ENCODE measurements at regions not wholly inside any gene's neighbourhood (a gene's known extent, or its start where the extent isn't known, plus 50 kb on each side); places are given as distances from the start of the nearest gene placed in this dataset.
"Not testable (repeated sequence)": the region's sequence is repeated elsewhere in the genome, so short reads cannot be mapped to it uniquely, and the experiment has no call there.

DNA sequence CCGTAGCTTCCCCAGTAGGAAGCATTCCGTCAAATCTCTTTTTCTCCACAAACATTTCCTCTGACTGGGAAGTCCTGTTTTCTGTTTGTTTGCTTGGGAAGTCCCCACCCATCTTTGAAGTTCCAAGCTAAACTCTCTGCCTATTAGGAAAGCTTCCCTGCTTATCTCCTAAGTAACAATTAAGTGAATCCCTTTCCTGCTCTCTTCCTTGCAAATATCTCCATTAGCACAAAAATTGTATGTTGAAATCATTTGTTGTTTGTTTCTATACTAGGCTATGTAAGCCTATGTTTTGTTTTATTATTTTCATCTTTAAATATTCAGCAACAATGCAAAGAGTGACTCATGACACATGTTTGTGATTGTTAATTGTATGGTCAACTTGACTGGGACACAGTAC is 812.6 kb upstream of the LRATD1 start:
- no peaks in the 10 kb centered on the region for H3K36me3 ChIP-seq (ENCODE audit: control insufficient read depth, insufficient read depth, low read length)
- no peaks in the 10 kb centered on the region for H3K9me3 ChIP-seq (replicated peaks; ENCODE audit: control insufficient read depth, low read depth, low read length)
- no peaks in the 10 kb centered on the region for H3K4me1 ChIP-seq (ENCODE audit: control insufficient read depth, insufficient read depth, low read length)
- no CpG with 5 or more reads among the region's 2 CpGs for WGBS (ENCODE audit: insufficient coverage)
- no peak overlapping the region for H3K4me3 ChIP-seq (ENCODE audit: low read length)
- DNase-seq = no peak
- no peak overlapping the region for H3K27ac ChIP-seq (ENCODE audit: low read length)
- H3K27me3 ChIP-seq (ENCODE audit: control insufficient read depth, insufficient read depth, low read length) = no peaks in the 10 kb centered on the region

DNA sequence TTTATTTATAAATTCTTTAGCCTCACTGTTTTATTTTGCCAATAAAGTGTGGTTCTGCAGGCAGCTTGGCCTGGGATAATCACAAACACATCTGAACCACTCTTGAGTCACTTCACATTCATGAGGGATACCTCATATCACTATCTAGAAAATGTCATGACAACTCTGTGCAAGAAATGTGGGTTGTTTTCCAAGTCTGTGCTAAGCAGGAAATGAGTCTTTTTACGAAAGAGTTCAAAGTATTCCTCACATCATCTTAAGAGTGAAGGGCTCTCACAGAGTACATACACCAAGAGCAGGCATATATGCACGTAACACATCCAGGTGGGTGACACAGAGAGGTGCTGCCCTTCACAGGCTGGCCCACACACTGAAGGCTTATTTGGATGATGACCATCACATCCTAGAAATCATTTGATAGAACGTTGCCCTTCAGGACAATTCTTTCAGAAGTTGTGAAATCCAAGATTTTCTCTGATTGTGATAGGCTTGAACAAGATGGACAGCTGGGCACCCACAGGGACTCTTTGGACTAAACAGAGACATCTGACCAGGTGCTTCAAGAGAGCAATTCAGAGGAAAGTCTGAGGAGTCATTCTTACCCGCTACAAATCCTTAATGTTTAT is 811.1 kb upstream of the LRATD1 start:
- Histone ChIP-seq H3K27me3 (ENCODE audit: control insufficient read depth, insufficient read depth, low read length) (no peaks in the 10 kb centered on the region), H3K27ac (ENCODE audit: low read length) (no peak overlapping the region), H3K4me3 (ENCODE audit: low read length) (no peak overlapping the region), H3K4me1 (ENCODE audit: control insufficient read depth, insufficient read depth, low read length) (no peaks in the 10 kb centered on the region), H3K9me3 (replicated peaks; ENCODE audit: control insufficient read depth, low read depth, low read length) (no peaks in the 10 kb centered on the region), H3K36me3 (ENCODE audit: control insufficient read depth, insufficient read depth, low read length) (no peaks in the 10 kb centered on the region)
- DNase-seq = no peak
- 75% methylated on average over 2 of the region's 4 CpGs for WGBS (ENCODE audit: insufficient coverage)

DNA sequence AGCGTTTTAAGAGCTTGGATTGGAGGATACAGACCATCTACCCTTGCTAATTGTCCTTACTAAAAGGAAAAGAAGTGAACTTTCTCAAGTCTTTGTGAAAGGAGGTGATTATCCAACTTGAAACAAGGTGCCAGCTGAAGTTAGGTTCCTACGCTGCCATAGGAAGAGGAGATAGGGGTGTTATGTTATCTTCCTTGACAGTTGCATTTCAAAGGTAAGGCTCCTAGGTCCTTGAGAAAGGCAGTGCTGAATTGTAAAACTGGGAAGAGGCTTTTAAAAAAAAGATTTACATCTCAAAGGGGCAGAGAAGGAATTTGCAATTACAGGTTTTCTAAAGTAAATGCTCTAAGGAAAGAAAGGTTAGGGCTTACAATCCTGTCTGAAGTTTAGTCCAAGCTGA is 810.2 kb upstream of the LRATD1 start:
- 100% methylated on average over 1 of the region's 2 CpGs for WGBS (ENCODE audit: insufficient coverage)
- Histone ChIP-seq H3K4me1 (ENCODE audit: control insufficient read depth, insufficient read depth, low read length) (no peaks in the 10 kb centered on the region), H3K4me3 (ENCODE audit: low read length) (no peak overlapping the region), H3K9me3 (replicated peaks; ENCODE audit: control insufficient read depth, low read depth, low read length) (no peaks in the 10 kb centered on the region), H3K27me3 (ENCODE audit: control insufficient read depth, insufficient read depth, low read length) (no peaks in the 10 kb centered on the region), H3K27ac (ENCODE audit: low read length) (no peak overlapping the region), H3K36me3 (ENCODE audit: control insufficient read depth, insufficient read depth, low read length) (no peaks in the 10 kb centered on the region)
- DNase-seq = no peak

DNA sequence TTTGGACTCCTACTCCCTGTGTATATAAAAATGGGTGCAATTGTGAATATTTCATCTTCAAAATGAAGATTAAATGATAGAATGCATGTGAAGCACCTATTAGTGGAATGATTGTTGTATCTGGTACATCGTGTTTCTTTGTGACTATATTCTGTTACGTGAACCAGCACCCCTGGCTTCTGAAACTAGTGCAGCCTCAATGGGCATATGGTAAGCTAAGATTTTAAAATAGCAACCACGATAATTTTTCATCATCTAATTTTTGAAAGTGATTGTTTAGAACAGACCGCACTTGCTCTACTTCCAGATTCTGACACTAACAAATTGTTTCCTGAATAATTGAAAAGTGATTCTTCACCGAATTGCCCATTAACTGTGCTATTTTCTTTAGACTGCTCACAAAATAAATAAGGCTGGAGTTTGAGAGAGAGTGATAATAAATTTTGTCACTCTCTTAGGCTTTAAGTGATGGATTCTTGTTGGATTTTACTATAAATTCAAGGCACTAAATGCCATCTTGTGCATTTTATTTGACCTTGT is 806.1 kb upstream of the LRATD1 start:
- no peak overlapping the region for H3K27ac ChIP-seq (ENCODE audit: low read length)
- H3K9me3 ChIP-seq (replicated peaks; ENCODE audit: control insufficient read depth, low read depth, low read length) = no peaks in the 10 kb centered on the region
- no CpG with 5 or more reads among the region's 5 CpGs for WGBS (ENCODE audit: insufficient coverage)
- no peak overlapping the region for H3K4me3 ChIP-seq (ENCODE audit: low read length)
- no peaks in the 10 kb centered on the region for H3K36me3 ChIP-seq (ENCODE audit: control insufficient read depth, insufficient read depth, low read length)
- H3K4me1 ChIP-seq (ENCODE audit: control insufficient read depth, insufficient read depth, low read length) = no peaks in the 10 kb centered on the region
- no peaks in the 10 kb centered on the region for H3K27me3 ChIP-seq (ENCODE audit: control insufficient read depth, insufficient read depth, low read length)
- DNase-seq = no peak

DNA sequence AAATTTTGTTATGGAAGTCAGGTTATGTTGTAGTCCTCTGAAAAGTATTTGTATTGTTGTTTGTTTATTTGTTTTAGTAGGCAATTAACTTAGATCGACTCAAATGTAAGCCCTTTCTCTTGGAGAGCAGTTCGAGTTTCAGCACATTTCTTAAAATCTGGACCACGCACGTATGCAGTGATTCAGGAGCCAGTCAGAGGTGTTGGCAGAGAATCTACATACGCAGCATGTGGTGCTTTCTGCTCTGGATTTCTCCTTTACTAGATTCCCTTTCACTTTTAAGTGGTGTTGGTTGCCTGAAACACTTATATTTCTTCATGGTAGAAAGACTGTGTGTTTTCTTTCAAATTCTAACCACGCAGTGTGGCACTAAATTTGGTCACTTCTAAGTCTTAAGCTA is 773.9 kb upstream of the LRATD1 start:
- Histone ChIP-seq H3K4me3 (ENCODE audit: low read length) (no peak overlapping the region), H3K4me1 (ENCODE audit: control insufficient read depth, insufficient read depth, low read length) (no peaks in the 10 kb centered on the region), H3K27ac (ENCODE audit: low read length) (no peak overlapping the region), H3K27me3 (ENCODE audit: control insufficient read depth, insufficient read depth, low read length) (no peaks in the 10 kb centered on the region), H3K9me3 (replicated peaks; ENCODE audit: control insufficient read depth, low read depth, low read length) (no peaks in the 10 kb centered on the region), H3K36me3 (ENCODE audit: control insufficient read depth, insufficient read depth, low read length) (no peaks in the 10 kb centered on the region)
- DNase-seq = peak; percentile 3
- WGBS (ENCODE audit: insufficient coverage) = 55% methylated on average over 4 of the region's 6 CpGs

DNA sequence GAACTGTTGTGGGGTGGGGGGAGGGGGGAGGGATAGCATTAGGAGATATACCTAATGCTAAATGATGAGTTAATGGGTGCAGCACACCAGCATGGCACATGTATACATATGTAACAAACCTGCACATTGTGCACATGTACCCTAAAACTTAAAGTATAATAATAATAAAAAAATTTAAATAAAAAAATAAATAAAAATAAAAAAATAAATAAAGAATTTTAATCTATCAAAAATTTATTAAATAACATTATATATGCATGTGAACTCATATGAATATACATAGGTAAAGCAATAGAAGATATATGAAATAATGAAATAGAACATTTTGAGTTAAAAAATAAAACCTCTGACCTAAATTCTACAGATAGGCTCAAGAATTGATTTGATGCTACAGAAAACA is 764.2 kb upstream of the LRATD1 start:
- not testable (repeated sequence) for H3K27ac ChIP-seq (ENCODE audit: low read length); DNase-seq

DNA sequence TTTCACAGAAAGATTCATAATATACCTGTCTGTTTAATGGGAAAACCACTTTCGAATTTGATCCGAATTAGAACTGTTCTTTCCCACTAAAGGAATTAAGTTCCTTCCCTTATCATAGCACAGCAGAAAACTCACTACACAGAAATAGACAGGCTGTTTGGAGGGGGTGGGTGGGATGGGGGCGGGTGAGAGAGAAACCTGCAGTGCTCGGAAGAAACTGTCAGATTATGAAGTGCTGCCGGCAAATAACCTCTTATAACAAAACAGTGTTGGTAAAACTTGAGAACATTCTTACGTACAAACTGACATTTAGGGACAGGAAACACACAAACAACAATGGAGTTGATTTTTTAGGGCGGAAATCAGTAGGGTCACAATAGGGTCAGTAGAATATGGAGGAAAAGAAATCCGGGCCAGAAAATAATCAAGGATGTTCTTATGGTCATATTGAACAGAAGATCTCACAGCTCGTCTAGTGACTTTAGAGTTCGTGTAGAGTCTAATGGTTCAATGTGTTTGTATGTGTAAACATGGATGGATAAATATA is 756.0 kb upstream of the LRATD1 start:
- DNase-seq = peak; percentile 7
- H3K27me3 ChIP-seq (ENCODE audit: control insufficient read depth, insufficient read depth, low read length) = no peaks in the 10 kb centered on the region
- H3K36me3 ChIP-seq (ENCODE audit: control insufficient read depth, insufficient read depth, low read length) = no peaks in the 10 kb centered on the region
- H3K9me3 ChIP-seq (replicated peaks; ENCODE audit: control insufficient read depth, low read depth, low read length) = no peaks in the 10 kb centered on the region
- H3K4me3 ChIP-seq (ENCODE audit: low read length) = no peak overlapping the region
- no peak overlapping the region for H3K27ac ChIP-seq (ENCODE audit: low read length)
- 42% methylated on average over 2 of the region's 10 CpGs for WGBS (ENCODE audit: insufficient coverage)
- no peaks in the 10 kb centered on the region for H3K4me1 ChIP-seq (ENCODE audit: control insufficient read depth, insufficient read depth, low read length)

More for the DNA sequence above, 764.2 kb upstream of the LRATD1 start:
- not testable (repeated sequence) for H3K27me3 ChIP-seq (ENCODE audit: control insufficient read depth, insufficient read depth, low read length); H3K4me3 ChIP-seq (ENCODE audit: low read length); H3K4me1 ChIP-seq (ENCODE audit: control insufficient read depth, insufficient read depth, low read length); H3K9me3 ChIP-seq (replicated peaks; ENCODE audit: control insufficient read depth, low read depth, low read length); H3K36me3 ChIP-seq (ENCODE audit: control insufficient read depth, insufficient read depth, low read length)

DNA sequence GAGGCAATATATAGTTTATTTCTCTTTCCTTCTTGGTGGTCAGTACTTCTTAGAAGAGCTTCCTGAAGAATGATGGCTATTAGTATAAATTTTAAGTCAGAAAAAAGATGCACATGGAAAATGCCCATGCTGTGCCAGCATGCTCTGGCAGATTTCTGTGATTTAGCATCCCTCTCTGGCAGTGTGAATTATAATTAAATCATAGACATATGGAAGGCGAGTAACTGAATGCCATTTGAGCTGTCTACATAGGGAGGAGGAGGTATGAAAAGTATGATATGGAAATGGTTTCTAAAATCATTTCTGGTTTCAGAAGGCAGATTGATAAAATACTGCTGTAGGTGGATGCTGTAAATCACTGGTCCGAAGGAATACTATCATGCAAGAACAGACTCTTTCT is 754.9 kb upstream of the LRATD1 start:
- no peak for DNase-seq
- H3K27ac ChIP-seq (ENCODE audit: low read length) = no peak overlapping the region
- 78% methylated on average over 1 of the region's 2 CpGs for WGBS (ENCODE audit: insufficient coverage)

DNA sequence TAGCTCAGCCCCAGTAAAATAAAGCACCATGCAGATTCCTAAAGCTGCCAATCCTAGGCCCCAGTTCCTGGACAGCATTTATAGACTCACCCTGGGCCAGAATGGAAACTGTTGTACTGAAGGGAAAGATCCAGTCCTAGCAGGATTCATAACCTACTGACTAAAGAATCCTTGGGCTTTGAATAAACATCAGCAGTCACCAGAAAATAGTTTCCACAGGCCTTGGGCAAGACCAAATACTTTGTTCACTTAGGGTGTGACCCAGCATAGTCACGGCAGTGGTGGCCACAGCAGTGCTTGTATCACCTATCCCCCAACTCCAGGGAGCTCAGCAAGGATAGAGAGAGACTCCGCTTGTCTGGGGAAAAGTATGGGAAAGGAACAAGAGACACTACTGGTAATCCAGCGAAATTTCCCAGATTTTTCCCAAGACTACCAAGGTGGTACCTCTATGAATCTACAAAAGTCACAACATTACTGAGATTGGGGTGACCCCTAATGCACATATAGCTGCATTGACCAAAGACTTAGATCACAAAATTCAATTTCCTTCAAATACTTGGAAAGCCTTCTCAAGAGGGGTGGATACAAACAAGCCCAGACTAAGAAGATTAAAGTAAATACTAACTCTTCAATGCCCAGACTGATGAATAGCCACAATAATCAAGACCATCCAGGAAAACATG is 748.1 kb upstream of the LRATD1 start:
- H3K4me3 ChIP-seq (ENCODE audit: low read length) = no peak overlapping the region
- no peaks in the 10 kb centered on the region for H3K4me1 ChIP-seq (ENCODE audit: control insufficient read depth, insufficient read depth, low read length)
- H3K27ac ChIP-seq (ENCODE audit: low read length) = no peak overlapping the region
- no peak for DNase-seq
- no peaks in the 10 kb centered on the region for H3K27me3 ChIP-seq (ENCODE audit: control insufficient read depth, insufficient read depth, low read length)
- H3K9me3 ChIP-seq (replicated peaks; ENCODE audit: control insufficient read depth, low read depth, low read length) = no peaks in the 10 kb centered on the region
- 100% methylated on average over 1 of the region's 3 CpGs for WGBS (ENCODE audit: insufficient coverage)
- H3K36me3 ChIP-seq (ENCODE audit: control insufficient read depth, insufficient read depth, low read length) = no peaks in the 10 kb centered on the region

More for the DNA sequence above, 754.9 kb upstream of the LRATD1 start:
- H3K27me3 ChIP-seq (ENCODE audit: control insufficient read depth, insufficient read depth, low read length) = no peaks in the 10 kb centered on the region
- no peaks in the 10 kb centered on the region for H3K36me3 ChIP-seq (ENCODE audit: control insufficient read depth, insufficient read depth, low read length)
- H3K4me1 ChIP-seq (ENCODE audit: control insufficient read depth, insufficient read depth, low read length) = no peaks in the 10 kb centered on the region
- H3K9me3 ChIP-seq (replicated peaks; ENCODE audit: control insufficient read depth, low read depth, low read length) = no peaks in the 10 kb centered on the region
- H3K4me3 ChIP-seq (ENCODE audit: low read length) = no peak overlapping the region

DNA sequence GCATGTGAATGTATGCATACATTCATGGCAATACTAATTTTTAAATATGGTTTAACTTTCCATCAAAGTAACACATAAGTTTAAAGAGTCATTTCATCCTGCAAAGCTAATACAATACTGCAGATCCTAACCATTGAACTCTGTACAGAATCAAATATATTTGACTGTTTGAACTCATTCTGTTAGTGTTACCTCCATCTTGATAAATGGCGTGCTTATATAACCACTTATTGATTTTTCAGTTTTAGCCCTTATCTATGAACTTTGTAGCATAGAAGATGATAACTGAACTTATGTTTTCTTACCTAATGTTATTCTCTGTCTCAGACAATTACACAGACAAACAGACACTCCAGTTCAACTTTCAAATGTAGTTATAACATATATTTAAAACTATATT is 731.0 kb upstream of the LRATD1 start:
- no peak overlapping the region for H3K4me3 ChIP-seq (ENCODE audit: low read length)
- H3K27me3 ChIP-seq (ENCODE audit: control insufficient read depth, insufficient read depth, low read length) = no peaks in the 10 kb centered on the region
- H3K4me1 ChIP-seq (ENCODE audit: control insufficient read depth, insufficient read depth, low read length) = no peaks in the 10 kb centered on the region
- H3K9me3 ChIP-seq (replicated peaks; ENCODE audit: control insufficient read depth, low read depth, low read length) = no peaks in the 10 kb centered on the region
- DNase-seq = no peak
- H3K36me3 ChIP-seq (ENCODE audit: control insufficient read depth, insufficient read depth, low read length) = no peaks in the 10 kb centered on the region
- no peak overlapping the region for H3K27ac ChIP-seq (ENCODE audit: low read length)
- WGBS (ENCODE audit: insufficient coverage) = no CpG with 5 or more reads among the region's 1 CpG
